GM21786 (cell line): ENCODE measurements at regions not wholly inside any gene's neighbourhood (a gene's known extent, or its start where the extent isn't known, plus 50 kb on each side); places are given as distances from the start of the nearest gene placed in this dataset.

Experiments used
- ATAC-seq: cut with Tn5 transposase; IDR thresholded peaks from one replicate; pipeline ENCODE4 v1.9.1; 2021; ENCODE audit not compliant: unreplicated experiment

GRCh38 chr3:193844472-193844871, 251.5 kb downstream of the OPA1 start:
- ATAC-seq = no peak

- ATAC-seq = no peak
Measured at GRCh38 chr3:193845144-193845543, 252.1 kb downstream of the OPA1 start.

GRCh38 chr3:193846569-193846968, 253.6 kb downstream of the OPA1 start:
- no peak for ATAC-seq

- no peak for ATAC-seq
Measured at GRCh38 chr3:193847402-193847801, 254.4 kb downstream of the OPA1 start.

- ATAC-seq = no peak
Measured at GRCh38 chr3:193848547-193848946, 255.5 kb downstream of the OPA1 start.

- ATAC-seq = no peak
Measured at GRCh38 chr3:193850084-193850619, 257.1 kb downstream of the OPA1 start.

- no peak for ATAC-seq
Measured at GRCh38 chr3:193851428-193851847, 258.4 kb downstream of the OPA1 start.

- ATAC-seq = no peak
Measured at GRCh38 chr3:193851941-193852674, 259.1 kb downstream of the OPA1 start.

GRCh38 chr3:193852901-193853300, 259.9 kb downstream of the OPA1 start:
- no peak for ATAC-seq

- no peak for ATAC-seq
Measured at GRCh38 chr3:193853511-193854219, 260.7 kb downstream of the OPA1 start.

- ATAC-seq = no peak
Measured at GRCh38 chr3:193857996-193858395, 265.0 kb downstream of the OPA1 start.

- no peak for ATAC-seq
Measured at GRCh38 chr3:193859195-193859594, 266.2 kb downstream of the OPA1 start.

- ATAC-seq = no peak
Measured at GRCh38 chr3:193861012-193861411, 268.0 kb downstream of the OPA1 start.

GRCh38 chr3:193862843-193863242, 269.8 kb downstream of the OPA1 start:
- no peak for ATAC-seq

GRCh38 chr3:193863657-193864357, 270.8 kb downstream of the OPA1 start:
- no peak for ATAC-seq

GRCh38 chr3:193865339-193865738, 270.6 kb upstream of the HES1 start:
- peak; percentile 86 for ATAC-seq

- no peak for ATAC-seq
Measured at GRCh38 chr3:193865896-193866480, 270.0 kb upstream of the HES1 start.

- ATAC-seq = no peak
Measured at GRCh38 chr3:193868590-193868989, 267.4 kb upstream of the HES1 start.

GRCh38 chr3:193869221-193870201, 266.4 kb upstream of the HES1 start:
- no peak for ATAC-seq
